ENCODE measurements at regions not wholly inside any gene's neighbourhood (a gene's known extent, or its start where the extent isn't known, plus 50 kb on each side); places are given as distances from the start of the nearest gene placed in this dataset.

DNA sequence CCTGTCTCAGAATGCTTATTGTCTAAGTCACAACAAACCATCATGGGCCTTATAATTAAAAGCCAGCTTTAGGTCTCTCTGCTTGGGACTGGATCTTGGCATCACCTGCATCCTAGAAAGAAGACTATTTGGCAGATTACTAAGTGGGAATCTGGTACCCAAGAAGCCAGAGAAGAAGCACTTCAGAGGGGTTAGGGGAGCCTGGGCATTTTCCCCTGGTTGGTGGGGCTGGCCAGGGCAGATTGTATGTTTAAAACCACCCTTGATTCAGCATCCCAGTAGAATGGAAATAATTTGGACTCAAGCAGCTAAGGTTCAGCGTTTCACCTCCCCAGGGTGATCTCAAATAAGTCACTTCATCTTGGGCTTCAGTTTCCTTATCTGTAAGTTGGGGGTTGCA lies 193.7 kb downstream of the MIAT start:
- Histone ChIP-seq H3K36me3 (no peaks in the 10 kb centered on the region), H3K4me3 (ENCODE audit: low read depth in 1 of 2, low read length in 1 of 2) (no peak overlapping the region), H3K27me3 (peaks cover 3% of the 10 kb centered on the region), H3K27ac (no peak overlapping the region), H3K4me1 (ENCODE audit: control insufficient read depth in 1 of 2, insufficient read depth in 1 of 2, low read depth in 1 of 2, low read length in 1 of 2) (no peaks in the 10 kb centered on the region), H3K9me3 (no peaks in the 10 kb centered on the region)
- no peak for TF ChIP-seq CTCF (IDR thresholded peaks at IDR 0.05)

DNA sequence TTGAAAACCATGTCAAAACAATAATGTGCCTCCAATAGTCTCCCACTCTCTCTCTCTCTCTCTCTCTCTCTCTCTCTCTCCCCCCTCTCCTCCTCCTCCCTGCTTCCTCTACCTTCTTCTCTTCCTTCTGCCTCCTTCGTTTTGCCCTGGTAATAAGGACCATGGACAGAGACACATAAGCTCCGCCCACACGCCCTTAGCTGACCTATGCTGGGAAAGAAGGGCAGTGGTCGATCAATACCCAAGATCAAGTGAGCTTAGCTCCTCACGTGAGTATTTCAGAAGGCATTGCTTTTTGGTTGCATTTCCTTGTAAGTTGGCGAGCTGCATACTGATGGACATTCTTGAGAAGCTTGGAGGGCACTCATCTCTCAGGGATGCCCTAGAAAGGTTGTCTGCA lies 194.8 kb downstream of the MIAT start:
- H3K27ac ChIP-seq = no peak overlapping the region
- H3K36me3 ChIP-seq = no peaks in the 10 kb centered on the region
- no peaks in the 10 kb centered on the region for H3K9me3 ChIP-seq
- no peak for TF ChIP-seq CTCF (IDR thresholded peaks at IDR 0.05)
- H3K4me1 ChIP-seq (ENCODE audit: control insufficient read depth in 1 of 2, insufficient read depth in 1 of 2, low read depth in 1 of 2, low read length in 1 of 2) = no peaks in the 10 kb centered on the region
- peaks cover 3% of the 10 kb centered on the region for H3K27me3 ChIP-seq
- no peak overlapping the region for H3K4me3 ChIP-seq (ENCODE audit: low read depth in 1 of 2, low read length in 1 of 2)

- Histone ChIP-seq H3K27ac (no peak overlapping the region), H3K4me1 (ENCODE audit: control insufficient read depth in 1 of 2, insufficient read depth in 1 of 2, low read depth in 1 of 2, low read length in 1 of 2) (no peaks in the 10 kb centered on the region), H3K9me3 (no peaks in the 10 kb centered on the region), H3K36me3 (no peaks in the 10 kb centered on the region), H3K4me3 (ENCODE audit: low read depth in 1 of 2, low read length in 1 of 2) (no peak overlapping the region), H3K27me3 (peaks cover 3% of the 10 kb centered on the region)
- no peak for TF ChIP-seq CTCF (IDR thresholded peaks at IDR 0.05)
These were observed 195.7 kb downstream of the MIAT start for GRCh38 chr22:26853071-26853470.

GRCh38 chr22:26853495-26853894 lies 196.1 kb downstream of the MIAT start:
- H3K4me1 ChIP-seq (ENCODE audit: control insufficient read depth in 1 of 2, insufficient read depth in 1 of 2, low read depth in 1 of 2, low read length in 1 of 2) = no peaks in the 10 kb centered on the region
- peaks cover 3% of the 10 kb centered on the region for H3K27me3 ChIP-seq
- no peaks in the 10 kb centered on the region for H3K9me3 ChIP-seq
- no peaks in the 10 kb centered on the region for H3K36me3 ChIP-seq
- no peak for TF ChIP-seq CTCF (IDR thresholded peaks at IDR 0.05)
- no peak overlapping the region for H3K27ac ChIP-seq
- H3K4me3 ChIP-seq (ENCODE audit: low read depth in 1 of 2, low read length in 1 of 2) = no peak overlapping the region

- peaks cover 2% of the 10 kb centered on the region for H3K27me3 ChIP-seq
- H3K4me1 ChIP-seq (ENCODE audit: control insufficient read depth in 1 of 2, insufficient read depth in 1 of 2, low read depth in 1 of 2, low read length in 1 of 2) = no peaks in the 10 kb centered on the region
- no peaks in the 10 kb centered on the region for H3K9me3 ChIP-seq
- H3K27ac ChIP-seq = no peak overlapping the region
- H3K36me3 ChIP-seq = no peaks in the 10 kb centered on the region
- H3K4me3 ChIP-seq (ENCODE audit: low read depth in 1 of 2, low read length in 1 of 2) = no peak overlapping the region
- no peak for TF ChIP-seq CTCF (IDR thresholded peaks at IDR 0.05)
These were observed 199.8 kb downstream of the MIAT start for GRCh38 chr22:26857169-26857568.

GRCh38 chr22:26860301-26860700 lies 202.9 kb downstream of the MIAT start:
- no peak overlapping the region for H3K4me3 ChIP-seq (ENCODE audit: low read depth in 1 of 2, low read length in 1 of 2)
- no peaks in the 10 kb centered on the region for H3K27me3 ChIP-seq
- H3K9me3 ChIP-seq = no peaks in the 10 kb centered on the region
- TF ChIP-seq CTCF (IDR thresholded peaks at IDR 0.05) = no peak
- no peaks in the 10 kb centered on the region for H3K4me1 ChIP-seq (ENCODE audit: control insufficient read depth in 1 of 2, insufficient read depth in 1 of 2, low read depth in 1 of 2, low read length in 1 of 2)
- H3K36me3 ChIP-seq = no peaks in the 10 kb centered on the region
- H3K27ac ChIP-seq = no peak overlapping the region
